A549 (cell line): ENCODE measurements at regions not wholly inside any gene's neighbourhood (a gene's known extent, or its start where the extent isn't known, plus 50 kb on each side); places are given as distances from the start of the nearest gene placed in this dataset.
A peak's percentile ranks its signal among the peaks of the same experiment; 100 is the strongest.

ENCODE experiments used
- CEBPB ChIP-seq, 2 experiments: fragments of >200 bp in 1 of 2; sonication (Bioruptor Twin) in 1 of 2; formaldehyde crosslinking in 1 of 2; IDR thresholded peaks; 2 replicates each; pipeline ENCODE4 v1.6.1; 2012 to 2016
- CHD2 ChIP-seq: fragments of 150-350 bp; IDR thresholded peaks from 2 replicates; pipeline ENCODE4 v1.6.1; 2014; ENCODE audit warnings: low read length; ENCODE audit not compliant: partially characterized antibody
- SMC3 ChIP-seq: fragments of >200 bp; sonication (Bioruptor Twin); formaldehyde crosslinking; IDR thresholded peaks from 3 replicates; pipeline ENCODE4 v1.6.1; 2018; ENCODE audit warnings: inconsistent platforms
- ZSCAN20 ChIP-seq: fragments of 250-450 bp; sonication (Bioruptor Pico); IDR thresholded peaks from 2 replicates; pipeline ENCODE4 v1.8.0; 2022; ENCODE audit warnings: mild to moderate bottlenecking, moderate library complexity
- TF ChIP-seq, protein P1 (sequence below): fragments of >200 bp; sonication (Bioruptor Twin); formaldehyde crosslinking; IDR thresholded peaks from 3 replicates; pipeline ENCODE4 v1.5.1; 2016
- TF ChIP-seq, protein P2 (sequence below): IDR thresholded peaks from 2 replicates; pipeline ENCODE4 v1.6.1; 2012; ENCODE audit warnings: low read depth, borderline replicate concordance

DNA sequence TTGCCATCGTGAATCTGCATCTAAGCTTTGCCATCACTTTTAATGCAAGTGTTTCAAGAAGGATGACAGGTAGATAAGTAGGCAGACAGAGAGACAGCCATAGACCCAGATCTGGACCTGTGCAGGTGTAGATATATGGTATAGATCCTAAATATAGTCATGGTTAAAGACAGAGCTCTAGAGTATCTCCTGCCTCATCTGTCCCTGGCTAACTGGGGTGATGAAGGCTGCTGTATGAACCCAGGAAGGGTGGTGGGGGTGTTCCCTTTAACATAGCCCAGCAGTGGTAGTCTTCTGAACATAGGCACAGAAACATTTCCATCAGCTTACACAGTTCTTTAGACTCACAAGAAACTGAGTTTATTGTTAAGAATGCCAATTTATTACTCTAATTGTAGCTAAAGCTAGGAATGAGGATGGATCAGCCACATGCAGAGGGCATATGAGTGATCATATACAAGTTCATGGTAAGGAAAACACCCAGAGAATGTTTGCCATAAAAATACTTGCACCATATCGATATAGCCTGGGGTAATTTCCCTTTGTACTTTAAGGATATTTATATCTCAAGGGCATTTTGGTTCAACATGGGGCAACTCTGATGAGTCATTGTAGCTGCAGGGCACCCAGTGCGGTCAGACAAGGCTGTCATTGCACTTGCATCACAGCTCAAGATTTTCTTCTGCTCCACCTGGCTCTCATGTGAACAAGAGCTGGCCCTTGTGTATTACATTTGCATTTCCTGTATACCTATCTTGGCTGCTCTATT, 587.2 kb downstream of the EPM2A start:
- TF ChIP-seq, protein P1, sequence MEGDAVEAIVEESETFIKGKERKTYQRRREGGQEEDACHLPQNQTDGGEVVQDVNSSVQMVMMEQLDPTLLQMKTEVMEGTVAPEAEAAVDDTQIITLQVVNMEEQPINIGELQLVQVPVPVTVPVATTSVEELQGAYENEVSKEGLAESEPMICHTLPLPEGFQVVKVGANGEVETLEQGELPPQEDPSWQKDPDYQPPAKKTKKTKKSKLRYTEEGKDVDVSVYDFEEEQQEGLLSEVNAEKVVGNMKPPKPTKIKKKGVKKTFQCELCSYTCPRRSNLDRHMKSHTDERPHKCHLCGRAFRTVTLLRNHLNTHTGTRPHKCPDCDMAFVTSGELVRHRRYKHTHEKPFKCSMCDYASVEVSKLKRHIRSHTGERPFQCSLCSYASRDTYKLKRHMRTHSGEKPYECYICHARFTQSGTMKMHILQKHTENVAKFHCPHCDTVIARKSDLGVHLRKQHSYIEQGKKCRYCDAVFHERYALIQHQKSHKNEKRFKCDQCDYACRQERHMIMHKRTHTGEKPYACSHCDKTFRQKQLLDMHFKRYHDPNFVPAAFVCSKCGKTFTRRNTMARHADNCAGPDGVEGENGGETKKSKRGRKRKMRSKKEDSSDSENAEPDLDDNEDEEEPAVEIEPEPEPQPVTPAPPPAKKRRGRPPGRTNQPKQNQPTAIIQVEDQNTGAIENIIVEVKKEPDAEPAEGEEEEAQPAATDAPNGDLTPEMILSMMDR: no peak
- TF ChIP-seq, protein P2, sequence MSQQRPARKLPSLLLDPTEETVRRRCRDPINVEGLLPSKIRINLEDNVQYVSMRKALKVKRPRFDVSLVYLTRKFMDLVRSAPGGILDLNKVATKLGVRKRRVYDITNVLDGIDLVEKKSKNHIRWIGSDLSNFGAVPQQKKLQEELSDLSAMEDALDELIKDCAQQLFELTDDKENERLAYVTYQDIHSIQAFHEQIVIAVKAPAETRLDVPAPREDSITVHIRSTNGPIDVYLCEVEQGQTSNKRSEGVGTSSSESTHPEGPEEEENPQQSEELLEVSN: no peak
- TF ChIP-seq CHD2 (no peak), CEBPB (IDR thresholded peaks at IDR 0.05) (peak in 1 of 2 experiments; percentile 24; a peak in 1 of 4 replicates), ZSCAN20 (CRISPR knock-in tag) (no peak), SMC3 (no peak)
